HG03442 (cell line): ENCODE measurements at regions not wholly inside any gene's neighbourhood (a gene's known extent, or its start where the extent isn't known, plus 50 kb on each side); places are given as distances from the start of the nearest gene placed in this dataset.

Source experiments
- ATAC-seq: cut with Tn5 transposase; IDR thresholded peaks from one replicate; pipeline ENCODE4 v1.9.1; 2021; ENCODE audit warnings: mild to moderate bottlenecking, moderate library complexity; ENCODE audit not compliant: unreplicated experiment

DNA sequence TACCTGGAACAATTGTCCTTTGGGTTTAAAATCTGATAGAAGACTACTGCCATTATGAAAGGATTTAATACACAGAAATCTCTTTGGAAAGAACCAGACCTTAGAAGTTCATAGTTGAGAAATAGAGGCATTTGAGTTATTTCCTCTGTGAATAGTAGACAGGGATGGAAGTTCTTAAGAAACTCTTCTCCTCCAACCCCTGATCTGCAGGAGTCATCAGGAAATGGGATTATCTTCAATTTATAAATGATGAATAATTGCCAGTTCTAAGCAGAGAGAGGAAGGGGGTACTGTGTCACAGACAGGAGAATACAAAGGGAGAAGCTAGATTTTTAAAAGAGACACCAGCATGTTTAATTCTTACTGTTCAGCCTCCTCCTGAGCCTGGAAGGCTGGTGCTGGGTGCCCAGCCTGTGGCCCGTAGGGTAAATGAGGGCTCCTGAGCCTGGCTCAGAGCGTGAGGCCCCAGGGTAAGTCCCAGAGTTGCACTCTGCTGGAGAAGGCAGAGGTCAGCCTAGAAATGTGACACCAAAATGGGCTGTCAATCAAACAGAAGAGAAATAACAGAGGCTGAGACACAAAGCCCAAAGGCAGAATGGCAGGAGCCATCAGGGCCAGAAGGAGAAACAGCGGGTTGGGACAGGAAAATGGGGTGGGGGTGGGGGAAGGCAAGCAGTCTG lies 58.2 kb upstream of the PKDCC start:
- ATAC-seq: no peak

DNA sequence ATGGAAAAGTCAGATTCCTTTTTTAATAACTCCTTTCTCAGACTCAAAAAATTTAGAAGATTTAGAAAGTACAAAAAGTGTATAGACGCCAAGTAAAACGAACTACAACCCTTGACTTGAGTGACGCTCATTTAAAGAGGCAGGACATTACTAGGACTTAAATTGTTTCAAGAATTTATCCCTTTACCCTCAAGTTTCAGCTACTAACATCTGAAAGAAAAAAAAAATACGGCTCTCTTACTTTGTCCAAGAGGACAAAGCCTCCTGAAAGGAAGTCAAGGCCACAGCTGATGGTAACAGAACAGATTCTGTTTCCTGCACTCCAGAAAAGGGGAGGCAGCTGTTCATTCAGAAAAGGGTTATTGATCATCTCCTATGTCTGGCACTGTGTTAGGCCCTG lies 57.6 kb upstream of the PKDCC start:
- ATAC-seq: no peak

DNA sequence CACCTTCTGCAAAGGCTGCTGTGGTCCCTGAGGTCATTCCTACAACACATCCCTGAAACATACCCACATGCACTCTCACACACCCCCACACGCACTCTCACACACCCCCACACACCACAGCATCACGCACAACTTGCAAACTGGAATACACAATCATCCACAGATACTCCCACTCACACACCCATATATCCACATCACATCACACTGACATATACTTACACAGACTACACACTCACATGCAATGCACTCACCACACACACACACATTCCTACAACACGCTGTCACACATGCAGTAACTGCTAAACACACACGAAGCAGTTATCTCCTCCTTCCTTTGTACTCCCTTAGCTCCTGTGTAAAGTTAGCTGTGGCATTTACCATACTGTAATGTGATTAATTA lies 57.1 kb upstream of the PKDCC start:
- ATAC-seq: no peak

DNA sequence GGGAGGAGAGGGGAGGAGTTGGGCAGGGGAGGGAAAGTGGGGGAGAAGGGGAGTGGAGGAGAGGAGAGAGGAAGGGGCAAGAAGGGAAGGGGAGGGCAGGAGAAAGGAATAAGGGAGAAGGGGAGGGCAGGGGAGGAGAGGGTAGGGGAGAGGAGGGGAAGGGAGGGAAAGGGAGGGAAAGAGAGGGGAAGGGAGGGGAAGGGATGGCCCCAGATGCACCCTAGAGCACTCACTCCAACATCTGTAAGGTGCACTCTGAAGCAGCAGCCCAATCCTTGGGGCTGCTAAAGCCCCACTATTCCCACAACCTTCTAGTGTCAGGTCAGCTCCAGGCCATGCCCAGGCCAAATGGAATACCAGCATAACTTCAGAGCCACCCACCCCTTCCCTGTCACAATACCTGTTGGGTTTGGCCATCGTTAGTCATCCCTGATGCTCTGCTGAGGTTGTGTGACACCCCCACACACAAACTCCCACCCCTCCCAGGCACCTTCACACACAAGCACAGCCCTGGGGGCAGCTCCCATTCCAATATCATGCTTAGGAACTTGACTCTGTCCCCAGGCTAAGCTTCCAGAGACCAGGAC lies 55.7 kb upstream of the PKDCC start:
- ATAC-seq: no peak

DNA sequence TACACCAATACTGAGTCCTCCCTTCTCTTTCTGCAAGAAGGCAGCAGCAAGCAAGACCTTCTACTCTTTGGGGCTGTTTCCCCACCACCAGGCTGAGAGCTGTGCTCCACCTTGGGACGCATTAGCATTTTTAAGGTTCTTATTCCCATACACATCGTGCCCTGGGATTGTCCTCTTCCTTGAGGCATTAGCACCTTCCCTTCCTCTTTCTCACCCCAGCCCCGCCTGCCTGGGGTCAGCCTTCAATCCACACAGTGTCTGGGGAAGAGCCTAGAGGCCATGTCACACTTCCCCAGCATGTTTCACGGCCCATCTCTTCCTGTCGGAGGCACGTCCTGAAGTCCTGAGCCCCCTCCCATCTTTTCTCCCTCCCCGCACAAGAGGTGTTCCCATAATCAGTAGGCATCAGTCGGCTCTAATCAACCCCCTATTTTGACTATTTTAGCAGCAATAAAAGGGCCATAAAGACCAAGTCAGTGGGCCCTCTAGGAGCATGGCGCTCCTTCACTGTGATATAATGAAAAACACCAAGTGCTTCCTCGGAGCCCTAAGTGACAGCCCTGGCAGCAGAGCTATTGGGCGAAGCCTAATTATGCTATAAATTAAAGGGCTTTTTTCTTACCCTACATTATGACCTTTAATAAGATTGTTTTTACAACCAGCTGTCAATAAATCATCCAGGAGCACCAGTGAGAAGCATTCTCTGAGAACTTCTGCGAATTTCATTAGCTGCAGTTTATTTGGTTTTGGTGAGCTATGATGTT lies 55.0 kb upstream of the PKDCC start:
- ATAC-seq: no peak

DNA sequence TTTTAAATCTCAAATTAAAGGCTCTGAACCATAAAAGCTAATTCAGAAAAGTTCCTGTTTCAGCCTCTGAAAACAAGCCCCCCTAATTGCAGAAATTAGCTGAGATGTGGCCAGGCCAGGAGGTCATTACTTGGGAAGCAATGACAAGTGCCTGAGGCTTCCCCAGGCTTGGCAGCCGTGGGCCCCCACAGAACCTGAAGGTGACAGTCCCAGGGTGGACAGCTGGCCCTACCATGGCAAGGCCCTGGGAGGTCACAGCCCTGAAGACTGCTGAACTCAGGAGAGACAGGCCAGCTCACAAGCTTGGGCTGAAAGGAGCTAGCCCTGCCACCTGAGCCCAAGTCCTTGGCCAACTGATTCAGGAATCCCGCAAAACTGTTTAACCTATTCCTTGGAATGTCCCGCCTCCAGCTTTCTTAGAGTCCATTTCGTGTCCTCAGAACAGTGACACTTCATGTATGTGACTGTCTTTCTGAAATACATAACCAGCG lies 54.3 kb upstream of the PKDCC start:
- ATAC-seq: no peak

DNA sequence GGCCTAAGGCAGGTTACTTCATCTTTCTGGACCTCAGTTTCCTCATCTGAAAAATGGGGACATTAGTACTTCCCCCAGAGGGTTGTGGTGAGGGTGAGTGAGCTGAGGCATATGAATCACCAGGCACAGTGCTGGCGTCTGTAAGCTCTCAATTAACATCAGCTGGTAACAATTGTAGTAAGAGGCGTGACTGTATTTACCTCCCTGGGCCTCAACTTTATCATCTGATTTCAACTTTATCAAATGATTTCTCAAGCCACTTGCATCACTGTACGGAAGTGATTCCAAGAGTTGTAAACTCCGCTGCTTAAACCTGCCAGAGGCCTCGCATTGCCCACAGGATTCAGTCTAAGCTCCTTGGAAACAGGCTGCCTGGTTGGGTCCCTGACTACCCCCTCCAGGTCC lies 53.6 kb upstream of the PKDCC start:
- no peak for ATAC-seq

DNA sequence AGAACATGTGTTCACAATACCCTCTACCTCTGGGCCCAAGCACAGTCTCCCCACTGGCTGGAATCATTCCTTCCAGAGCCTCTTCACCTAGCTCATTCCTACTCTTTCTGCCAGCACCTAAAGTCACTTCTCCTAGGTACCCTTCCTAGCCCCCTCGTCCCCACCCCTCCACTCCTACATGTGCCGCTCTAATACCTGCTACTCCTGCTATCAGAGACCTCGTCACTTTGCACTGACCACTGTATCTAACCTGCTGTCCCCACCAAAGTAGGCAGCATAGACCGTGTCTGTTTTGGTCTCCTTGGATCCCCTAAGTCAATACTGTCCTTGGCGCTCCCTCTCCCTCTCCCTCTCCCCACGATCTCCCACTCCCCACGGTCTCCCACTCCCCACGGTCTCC lies 53.2 kb upstream of the PKDCC start:
- ATAC-seq: no peak

DNA sequence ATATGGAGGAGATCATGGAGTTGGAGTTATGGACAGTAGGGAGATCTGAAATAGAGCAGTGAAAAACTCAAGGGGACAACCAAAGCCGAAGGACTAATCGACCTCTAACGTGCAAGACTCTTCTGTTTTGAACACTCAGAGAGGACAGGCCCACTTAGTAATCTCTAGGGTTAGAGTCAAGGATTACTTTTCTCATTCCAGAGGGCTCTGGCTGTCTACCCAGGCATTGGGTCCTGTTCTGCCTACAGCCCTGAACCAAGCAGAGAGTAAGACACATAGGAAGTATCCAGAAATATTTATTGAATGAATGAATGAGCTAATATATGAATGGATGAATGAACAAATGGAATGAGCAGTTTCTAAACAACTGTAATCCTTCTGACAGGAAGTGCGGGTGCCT lies 50.3 kb upstream of the PKDCC start:
- no peak for ATAC-seq
